Astrocyte (in vitro differentiated cells and primary cell): ENCODE measurements at regions not wholly inside any gene's neighbourhood (a gene's known extent, or its start where the extent isn't known, plus 50 kb on each side); places are given as distances from the start of the nearest gene placed in this dataset.

Experiments used
- DNase-seq: peaks from one replicate; pipeline ENCODE4 v3.0.0-alpha.2; 2010; ENCODE audit warnings: low read depth
- FAIRE-seq: peaks from 2 replicates; lab custom pipeline; 2011; peaks lifted over from hg19 to GRCh38; lab: Jason Lieb, UNC
- H2AFZ ChIP-seq: 2 replicates; pipeline ENCODE4 v1.6.0; 2012; ENCODE audit warnings: low read depth, low read length, inconsistent platforms
- H3K27ac ChIP-seq: 2 replicates; pipeline ENCODE4 v1.5.1; 2011; ENCODE audit warnings: low read depth, low read length, inconsistent platforms
- H3K27me3 ChIP-seq: 2 replicates; pipeline ENCODE4 v1.6.0; 2011; ENCODE audit warnings: low read length, inconsistent platforms; ENCODE audit not compliant: insufficient read depth
- H3K36me3 ChIP-seq: 2 replicates; pipeline ENCODE4 v1.5.1; 2011; ENCODE audit warnings: low read length, inconsistent platforms; ENCODE audit not compliant: insufficient read depth
- H3K4me1 ChIP-seq: 2 replicates; pipeline ENCODE4 v1.5.1; 2011; ENCODE audit warnings: low read length, inconsistent platforms; ENCODE audit not compliant: insufficient read depth
- H3K4me2 ChIP-seq: 2 replicates; pipeline ENCODE4 v1.6.0; 2012; ENCODE audit warnings: low read length, inconsistent platforms
- H3K4me3 ChIP-seq: 2 replicates; pipeline ENCODE4 v1.5.1; 2011; ENCODE audit warnings: low read depth, mild to moderate bottlenecking, low read length, inconsistent platforms; ENCODE audit not compliant: insufficient read depth
- H3K79me2 ChIP-seq: 2 replicates; pipeline ENCODE4 v1.6.0; 2012; ENCODE audit warnings: mild to moderate bottlenecking, low read length, inconsistent platforms; ENCODE audit not compliant: insufficient read depth
- H3K9ac ChIP-seq: 2 replicates; pipeline ENCODE4 v1.6.0; 2012; ENCODE audit warnings: mild to moderate bottlenecking, low read length, inconsistent platforms
- H3K9me3 ChIP-seq: 2 replicates; pipeline ENCODE4 v1.5.1; 2012; ENCODE audit warnings: low read depth, mild to moderate bottlenecking, low read length, inconsistent platforms; ENCODE audit not compliant: insufficient read depth
- H4K20me1 ChIP-seq: 2 replicates; pipeline ENCODE4 v1.6.0; 2012; ENCODE audit warnings: low read length, inconsistent platforms; ENCODE audit not compliant: insufficient read depth
- H3K27ac Mint-ChIP-seq: one replicate; pipeline ENCODE4 v1.8.0; 2021; ENCODE audit warnings: mild to moderate bottlenecking, mixed read lengths; ENCODE audit not compliant: unreplicated experiment
- H3K27me3 Mint-ChIP-seq: one replicate; pipeline ENCODE4 v1.8.0; 2021; ENCODE audit warnings: low read depth, mixed read lengths; ENCODE audit not compliant: unreplicated experiment
- H3K36me3 Mint-ChIP-seq: one replicate; pipeline ENCODE4 v1.8.0; 2021; ENCODE audit warnings: low read depth, mixed read lengths; ENCODE audit not compliant: unreplicated experiment
- H3K4me1 Mint-ChIP-seq: one replicate; pipeline ENCODE4 v1.8.0; 2021; ENCODE audit warnings: low read depth, mixed read lengths; ENCODE audit not compliant: unreplicated experiment
- H3K4me3 Mint-ChIP-seq: one replicate; pipeline ENCODE4 v1.8.0; 2021; ENCODE audit warnings: mild to moderate bottlenecking, moderate library complexity, mixed read lengths; ENCODE audit not compliant: unreplicated experiment
- H3K9me3 Mint-ChIP-seq: one replicate; pipeline ENCODE4 v1.8.0; 2021; ENCODE audit warnings: mild to moderate bottlenecking, mixed read lengths; ENCODE audit not compliant: unreplicated experiment
- CTCF ChIP-seq: IDR thresholded peaks from 2 replicates; pipeline ENCODE4 v1.5.1; 2011; ENCODE audit warnings: low read depth, mild to moderate bottlenecking, inconsistent platforms, low read length, moderate library complexity; ENCODE audit not compliant: insufficient read depth
- EZH2 ChIP-seq: IDR thresholded peaks from 2 replicates; pipeline ENCODE4 v1.6.1; 2012; ENCODE audit warnings: mild to moderate bottlenecking, low read length, inconsistent platforms; ENCODE audit not compliant: insufficient read depth

- Histone ChIP-seq H4K20me1 (no peaks in the 10 kb centered on the region), H3K9me3 (no peaks in the 10 kb centered on the region), H3K79me2 (no peaks in the 10 kb centered on the region), H3K27ac (no peak overlapping the region), H3K4me1 (no peaks in the 10 kb centered on the region), H3K9ac (no peak overlapping the region), H3K27me3 (no peaks in the 10 kb centered on the region), H2AFZ (no peak overlapping the region), H3K36me3 (no peaks in the 10 kb centered on the region), H3K4me2 (no peak overlapping the region), H3K4me3 (no peak overlapping the region)
- no peaks in the 10 kb centered on the region for H3K4me1 Mint-ChIP-seq
- H3K27ac Mint-ChIP-seq: no peak overlapping the region
- DNase-seq (no peak), FAIRE-seq (no peak)
- no peaks in the 10 kb centered on the region for H3K9me3 Mint-ChIP-seq
- no peaks in the 10 kb centered on the region for H3K36me3 Mint-ChIP-seq
- no peak overlapping the region for H3K4me3 Mint-ChIP-seq
- TF ChIP-seq EZH2 (no peak), CTCF (no peak)
- peaks cover 7% of the 10 kb centered on the region for H3K27me3 Mint-ChIP-seq
Measured at GRCh38 chr10:117926491-117926890, 120.2 kb downstream of the RAB11FIP2 start.

- DNase-seq (no peak), FAIRE-seq (no peak)
- no peak overlapping the region for H3K4me3 Mint-ChIP-seq
- H3K27me3 ChIP-seq: no peaks in the 10 kb centered on the region
- no peak overlapping the region for H2AFZ ChIP-seq
- no peak overlapping the region for H3K4me3 ChIP-seq
- TF ChIP-seq CTCF (no peak), EZH2 (no peak)
- no peaks in the 10 kb centered on the region for H3K36me3 Mint-ChIP-seq
- peaks cover 7% of the 10 kb centered on the region for H3K27me3 Mint-ChIP-seq
- H4K20me1 ChIP-seq: no peaks in the 10 kb centered on the region
- H3K79me2 ChIP-seq: no peaks in the 10 kb centered on the region
- H3K27ac Mint-ChIP-seq: no peak overlapping the region
- no peaks in the 10 kb centered on the region for H3K9me3 ChIP-seq
- no peak overlapping the region for H3K27ac ChIP-seq
- no peaks in the 10 kb centered on the region for H3K9me3 Mint-ChIP-seq
- no peaks in the 10 kb centered on the region for H3K4me1 Mint-ChIP-seq
- no peaks in the 10 kb centered on the region for H3K4me1 ChIP-seq
- no peak overlapping the region for H3K9ac ChIP-seq
- no peak overlapping the region for H3K4me2 ChIP-seq
- H3K36me3 ChIP-seq: no peaks in the 10 kb centered on the region
Measured at GRCh38 chr10:117927332-117927731, 119.4 kb downstream of the RAB11FIP2 start.

GRCh38 chr10:117927871-117928270 is 118.9 kb downstream of the RAB11FIP2 start:
- H3K27ac Mint-ChIP-seq: no peak overlapping the region
- no peak overlapping the region for H3K4me3 Mint-ChIP-seq
- peaks cover 7% of the 10 kb centered on the region for H3K27me3 Mint-ChIP-seq
- Histone ChIP-seq H3K79me2 (no peaks in the 10 kb centered on the region), H3K4me2 (no peak overlapping the region), H3K9me3 (no peaks in the 10 kb centered on the region), H3K9ac (no peak overlapping the region), H4K20me1 (no peaks in the 10 kb centered on the region), H3K36me3 (no peaks in the 10 kb centered on the region), H2AFZ (no peak overlapping the region), H3K4me1 (no peaks in the 10 kb centered on the region), H3K27ac (no peak overlapping the region), H3K27me3 (no peaks in the 10 kb centered on the region), H3K4me3 (no peak overlapping the region)
- H3K36me3 Mint-ChIP-seq: no peaks in the 10 kb centered on the region
- DNase-seq (no peak), FAIRE-seq (no peak)
- no peaks in the 10 kb centered on the region for H3K9me3 Mint-ChIP-seq
- no peaks in the 10 kb centered on the region for H3K4me1 Mint-ChIP-seq
- TF ChIP-seq CTCF: no peak
- TF ChIP-seq EZH2: no peak
